GM23338 (cell line): ENCODE measurements at regions not wholly inside any gene's neighbourhood (a gene's known extent, or its start where the extent isn't known, plus 50 kb on each side); places are given as distances from the start of the nearest gene placed in this dataset.

Experiments used
- ATAC-seq: fragments of 200-7000 bp; cut with Tn5 transposase; 3 replicates; pipeline ENCODE4 v1.9.1; 2020
- DNase-seq: peaks from one replicate; pipeline ENCODE4 v3.0.0-alpha.2; 2015; ENCODE audit warnings: low spot score
- H2AFZ ChIP-seq: fragments of 200-600 bp; sonication (generic); 2 replicates; pipeline ENCODE4 v1.8.0; 2016; ENCODE audit warnings: antibody characterized with exemption, mild to moderate bottlenecking, moderate library complexity
- H3F3A ChIP-seq: fragments of 200-600 bp; sonication (generic); replicated peaks from 2 replicates; pipeline ENCODE4 v1.8.0; 2017; ENCODE audit warnings: antibody characterized with exemption, mixed run types, low read depth
- H3K27ac ChIP-seq: fragments of 200-600 bp; sonication (generic); 2 replicates; pipeline ENCODE4 v1.6.1; 2016; ENCODE audit warnings: low read depth
- H3K27me3 ChIP-seq: fragments of 200-600 bp; sonication (generic); 2 replicates; pipeline ENCODE4 v1.8.0; 2016; ENCODE audit warnings: mild to moderate bottlenecking, mixed run types, moderate library complexity; ENCODE audit not compliant: insufficient read depth
- H3K36me3 ChIP-seq: fragments of 200-600 bp; sonication (generic); 2 replicates; pipeline ENCODE4 v1.8.0; 2016; ENCODE audit warnings: mild to moderate bottlenecking; ENCODE audit not compliant: insufficient read depth
- H3K4me1 ChIP-seq: fragments of 200-600 bp; sonication (generic); 2 replicates; pipeline ENCODE4 v1.8.0; 2016; ENCODE audit warnings: mild to moderate bottlenecking, moderate library complexity; ENCODE audit not compliant: insufficient read depth
- H3K4me2 ChIP-seq: fragments of 200-600 bp; sonication (generic); 2 replicates; pipeline ENCODE4 v1.7.1; 2017; ENCODE audit warnings: mixed run types
- H3K4me3 ChIP-seq: fragments of 200-600 bp; sonication (generic); 2 replicates; pipeline ENCODE4 v1.6.1; 2016; ENCODE audit warnings: mixed run types
- H3K79me2 ChIP-seq: fragments of 200-600 bp; sonication (generic); replicated peaks from 2 replicates; pipeline ENCODE4 v1.8.0; 2017; ENCODE audit warnings: mild to moderate bottlenecking; ENCODE audit not compliant: insufficient read depth
- H3K9me2 ChIP-seq: fragments of 200-600 bp; sonication (generic); 2 replicates; pipeline ENCODE4 v1.8.0; 2017; ENCODE audit not compliant: insufficient read depth
- H4K20me1 ChIP-seq: fragments of 200-600 bp; sonication (generic); replicated peaks from 2 replicates; pipeline ENCODE4 v1.8.0; 2017; ENCODE audit warnings: mild to moderate bottlenecking; ENCODE audit not compliant: insufficient read depth
- H3K27ac Mint-ChIP-seq: 2 replicates; pipeline ENCODE4 v1.8.0; 2020; ENCODE audit warnings: inconsistent platforms, mild to moderate bottlenecking, moderate library complexity, mixed read lengths
- H3K27me3 Mint-ChIP-seq: 3 replicates; pipeline ENCODE4 v1.8.0; 2022; ENCODE audit warnings: low read depth, mild to moderate bottlenecking, moderate library complexity, mixed read lengths, inconsistent platforms; ENCODE audit not compliant: insufficient read depth, poor library complexity
- H3K36me3 Mint-ChIP-seq: 3 replicates; pipeline ENCODE4 v1.8.0; 2021; ENCODE audit warnings: low read depth, mild to moderate bottlenecking, inconsistent platforms, moderate library complexity, mixed read lengths
- H3K4me1 Mint-ChIP-seq: 3 replicates; pipeline ENCODE4 v1.8.0; 2020; ENCODE audit warnings: mild to moderate bottlenecking, inconsistent platforms, mixed read lengths
- H3K4me3 Mint-ChIP-seq: 3 replicates; pipeline ENCODE4 v1.8.0; 2021; ENCODE audit warnings: moderate library complexity, mild to moderate bottlenecking, inconsistent platforms, mixed read lengths
- H3K9me3 Mint-ChIP-seq: 3 replicates; pipeline ENCODE4 v1.8.0; 2020; ENCODE audit warnings: moderate library complexity, mild to moderate bottlenecking, inconsistent platforms, mixed read lengths
- ETS1 ChIP-seq: IDR thresholded peaks from 2 replicates; pipeline ENCODE4 v1.6.1; 2016; ENCODE audit warnings: antibody characterized with exemption
- EZH2 ChIP-seq: fragments of 200-600 bp; sonication (generic); IDR thresholded peaks from one replicate; pipeline ENCODE4 v1.8.0; 2017; ENCODE audit warnings: antibody characterized with exemption, mild to moderate bottlenecking, low read depth; ENCODE audit not compliant: unreplicated experiment
- POLR2AphosphoS5 ChIP-seq: IDR thresholded peaks from 2 replicates; pipeline ENCODE4 v1.6.1; 2016; ENCODE audit warnings: antibody characterized with exemption, low read depth
- REST ChIP-seq: IDR thresholded peaks from one replicate; pipeline ENCODE4 v1.6.1; 2018; ENCODE audit warnings: antibody characterized with exemption; ENCODE audit not compliant: unreplicated experiment
- ZNF331 ChIP-seq: fragments of 250-450 bp; sonication (Bioruptor Pico); IDR thresholded peaks from 2 replicates; pipeline ENCODE4 v1.5.0; 2020; ENCODE audit warnings: low read depth, mild to moderate bottlenecking, moderate library complexity

- no peak for TF ChIP-seq ETS1
- no peak for TF ChIP-seq REST
These were observed 53.8 kb upstream of the DHRS4 start (continued) for GRCh38 chr14:23899788-23900187.

- Mint-ChIP-seq H3K36me3 (peaks cover 6% of the 10 kb centered on the region; the same call in 2 of the 3 replicates), H3K9me3 (peaks cover 19% of the 10 kb centered on the region), H3K27me3 (no peaks in the 10 kb centered on the region), H3K27ac (no peak overlapping the region), H3K4me3 (no peak overlapping the region), H3K4me1 (no peaks in the 10 kb centered on the region)
- no peak for TF ChIP-seq ZNF331 (CRISPR knock-in tag)
- no peak for TF ChIP-seq EZH2
- no peak for TF ChIP-seq POLR2AphosphoS5
- no peak overlapping the region for H3K27ac ChIP-seq
- no peaks in the 10 kb centered on the region for H3K4me1 ChIP-seq
- no peak overlapping the region for H3K4me2 ChIP-seq
- no peak for ATAC-seq
- no peaks in the 10 kb centered on the region for H3F3A ChIP-seq
- H3K4me3 ChIP-seq, result no peak overlapping the region
- H3K79me2 ChIP-seq, result no peaks in the 10 kb centered on the region
- no peaks in the 10 kb centered on the region for H3K36me3 ChIP-seq
- H2AFZ ChIP-seq, result no peak overlapping the region
- no peaks in the 10 kb centered on the region for H3K27me3 ChIP-seq
- no peaks in the 10 kb centered on the region for H4K20me1 ChIP-seq
- no peak for DNase-seq
- H3K9me2 ChIP-seq, result no peaks in the 10 kb centered on the region; the same call in 1 of the 2 replicates
These were observed 50.1 kb upstream of the DHRS4 start for GRCh38 chr14:23903442-23903841.
